ENCODE measurements at regions not wholly inside any gene's neighbourhood (a gene's known extent, or its start where the extent isn't known, plus 50 kb on each side); places are given as distances from the start of the nearest gene placed in this dataset.

GRCh38 chr6:103826209-103826608, 1033.5 kb downstream of the HACE1 start:
- dilution Hi-C loops (cut with MboI; ENCODE audit: extremely low pct_ligation_motif_present, low sequenced_read_pairs) = no loop called here
- DNase-seq (ENCODE audit: low read depth, low spot score) (no peak), FAIRE-seq (no peak)
- no peaks in the 10 kb centered on the region for H3K36me3 ChIP-seq (ENCODE audit: control insufficient read depth in 2 of 2, extremely low read depth in 1 of 2, insufficient read depth in 2 of 2, low read length in 2 of 2)
- H3K4me2 ChIP-seq (ENCODE audit: insufficient read depth, low read length) = no peak overlapping the region
- H3K27me3 ChIP-seq (ENCODE audit: control insufficient read depth in 2 of 2, insufficient read depth in 2 of 2, low read length in 2 of 2) = no peaks in the 10 kb centered on the region
- no peak overlapping the region for H3K4me3 ChIP-seq (replicated peaks in 1 of 3; ENCODE audit: insufficient read depth in 1 of 3, low read depth in 1 of 3, low read length in 3 of 3)
- no peaks in the 10 kb centered on the region for H3K9me3 ChIP-seq (replicated peaks; ENCODE audit: control insufficient read depth, insufficient read depth, low read length)
- ChIA-PET POLR2A (no interaction called here), CTCF (no interaction called here)
- H3K27ac ChIP-seq (ENCODE audit: insufficient read depth, low read depth, low read length) = no peak overlapping the region
- TF ChIP-seq JUN (IDR thresholded peaks at IDR 0.05; ENCODE audit: borderline replicate concordance, insufficient read depth, insufficient read length, low read depth) = no peak
- TF ChIP-seq MYC (IDR thresholded peaks at IDR 0.05; ENCODE audit: low read depth, low read length) = no peak
- no peak for TF ChIP-seq GATA2 (IDR thresholded peaks at IDR 0.05; ENCODE audit: insufficient read depth, insufficient read length, low read depth, low read length)
- no peak for TF ChIP-seq CTCF (IDR thresholded peaks at IDR 0.05; ENCODE audit: extremely low read depth in 1 of 2, insufficient read depth in 1 of 2, low read depth in 1 of 2, low read length in 2 of 2)
- no peak for TF ChIP-seq MAX (IDR thresholded peaks at IDR 0.05; ENCODE audit: insufficient read depth, insufficient read length)
- no peak for TF ChIP-seq EZH2 (IDR thresholded peaks at IDR 0.05; ENCODE audit: borderline replicate concordance, low read depth, low read length, severe bottlenecking)
- TF ChIP-seq POLR2AphosphoS5 (IDR thresholded peaks at IDR 0.05; ENCODE audit: insufficient read depth, low read depth, low read length) = no peak
- no peak for TF ChIP-seq FOS (IDR thresholded peaks at IDR 0.05; ENCODE audit: borderline replicate concordance, insufficient read depth, low read length)
- no peak for TF ChIP-seq POLR2A (IDR thresholded peaks at IDR 0.05; ENCODE audit: low read depth, low read length)
- H4K20me1 ChIP-seq (replicated peaks; ENCODE audit: control insufficient read depth, extremely low read depth, insufficient read depth, low read length) = no peaks in the 10 kb centered on the region
- H3K9me1 ChIP-seq (replicated peaks; ENCODE audit: control insufficient read depth, extremely low read depth, insufficient read depth, low read length) = no peaks in the 10 kb centered on the region
- no peaks in the 10 kb centered on the region for H3K79me2 ChIP-seq (ENCODE audit: control insufficient read depth, insufficient read depth, low read length)
- no peak overlapping the region for H3K9ac ChIP-seq (replicated peaks; ENCODE audit: extremely low read depth, insufficient read depth, low read length)
- no peak overlapping the region for H2AFZ ChIP-seq (ENCODE audit: low read depth, low read length)
- no peaks in the 10 kb centered on the region for H3K4me1 ChIP-seq (ENCODE audit: control insufficient read depth, extremely low read depth, insufficient read depth, low read length)
- intact Hi-C loops (cut with micrococcal nuclease) = no loop called here
- BruUV-seq (replicated peaks) = no TSS peak

Data from endothelial cell of umbilical vein (primary cell).